AG04450 (cell line): ENCODE measurements at regions not wholly inside any gene's neighbourhood (a gene's known extent, or its start where the extent isn't known, plus 50 kb on each side); places are given as distances from the start of the nearest gene placed in this dataset.

Experiments
- CTCF ChIA-PET: fragments of 300-600, 350-600 bp; formaldehyde crosslinking; extraction: SDS; loops from one replicate; lab custom pipeline; 2022; ENCODE audit warnings: antibody characterized with exemption, inconsistent platforms; lab: Charles Lee
- POLR2A ChIA-PET: fragments of 350-600 bp; formaldehyde crosslinking; extraction: SDS; loops from one replicate; lab custom pipeline; 2021; ENCODE audit warnings: antibody characterized with exemption, inconsistent platforms; lab: Yijun Ruan, JAX
- DNase-seq: peaks from one replicate; pipeline ENCODE4 v3.0.0-alpha.2; 2011; ENCODE audit warnings: low read depth, low spot score
- H3K27ac ChIP-seq: one replicate; pipeline ENCODE4 v1.5.1; 2012; ENCODE audit warnings: low read depth, low read length, control low read depth
- H3K27me3 ChIP-seq: one replicate; pipeline ENCODE4 v1.6.0; 2012; ENCODE audit warnings: low read length; ENCODE audit not compliant: control insufficient read depth, insufficient read depth
- H3K4me3 ChIP-seq: 2 replicates; pipeline ENCODE4 v1.5.1; 2011; ENCODE audit warnings: mild to moderate bottlenecking, low read depth, low read length, control low read depth
- H3K9me3 ChIP-seq: 2 replicates; pipeline ENCODE4 v1.5.1; 2012; ENCODE audit warnings: low read length; ENCODE audit not compliant: control insufficient read depth, insufficient read depth
- TF ChIP-seq, protein P1 (sequence below): IDR thresholded peaks from 2 replicates; pipeline ENCODE4 v1.5.1; 2011; ENCODE audit warnings: low read depth, low read length, control low read depth, inconsistent platforms

DNA sequence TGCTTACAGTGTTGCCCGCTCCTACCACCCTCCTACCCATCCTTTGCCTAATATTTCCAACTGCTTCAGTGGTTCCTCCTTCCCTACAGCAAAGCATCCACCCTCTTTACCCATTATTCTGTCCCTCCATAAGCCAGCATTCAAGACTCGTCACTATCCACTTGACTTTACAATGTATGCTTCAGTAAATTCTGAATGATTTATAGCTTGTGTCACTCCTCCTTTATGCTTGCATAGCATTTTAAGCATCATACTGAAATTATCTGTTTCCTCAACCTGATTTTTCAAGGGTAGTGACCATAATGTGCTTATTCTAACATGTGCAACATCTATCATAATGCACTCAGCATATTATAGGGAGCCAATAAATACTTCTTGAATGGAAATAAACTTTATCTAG, 365.5 kb downstream of the RAB28 start:
- CTCF ChIA-PET: no interaction called here
- Histone ChIP-seq H3K27ac (no peak overlapping the region), H3K9me3 (no peaks in the 10 kb centered on the region), H3K4me3 (no peak overlapping the region), H3K27me3 (no peaks in the 10 kb centered on the region)
- TF ChIP-seq, protein P1, sequence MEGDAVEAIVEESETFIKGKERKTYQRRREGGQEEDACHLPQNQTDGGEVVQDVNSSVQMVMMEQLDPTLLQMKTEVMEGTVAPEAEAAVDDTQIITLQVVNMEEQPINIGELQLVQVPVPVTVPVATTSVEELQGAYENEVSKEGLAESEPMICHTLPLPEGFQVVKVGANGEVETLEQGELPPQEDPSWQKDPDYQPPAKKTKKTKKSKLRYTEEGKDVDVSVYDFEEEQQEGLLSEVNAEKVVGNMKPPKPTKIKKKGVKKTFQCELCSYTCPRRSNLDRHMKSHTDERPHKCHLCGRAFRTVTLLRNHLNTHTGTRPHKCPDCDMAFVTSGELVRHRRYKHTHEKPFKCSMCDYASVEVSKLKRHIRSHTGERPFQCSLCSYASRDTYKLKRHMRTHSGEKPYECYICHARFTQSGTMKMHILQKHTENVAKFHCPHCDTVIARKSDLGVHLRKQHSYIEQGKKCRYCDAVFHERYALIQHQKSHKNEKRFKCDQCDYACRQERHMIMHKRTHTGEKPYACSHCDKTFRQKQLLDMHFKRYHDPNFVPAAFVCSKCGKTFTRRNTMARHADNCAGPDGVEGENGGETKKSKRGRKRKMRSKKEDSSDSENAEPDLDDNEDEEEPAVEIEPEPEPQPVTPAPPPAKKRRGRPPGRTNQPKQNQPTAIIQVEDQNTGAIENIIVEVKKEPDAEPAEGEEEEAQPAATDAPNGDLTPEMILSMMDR: no peak
- DNase-seq: no peak
- POLR2A ChIA-PET: no interaction called here

DNA sequence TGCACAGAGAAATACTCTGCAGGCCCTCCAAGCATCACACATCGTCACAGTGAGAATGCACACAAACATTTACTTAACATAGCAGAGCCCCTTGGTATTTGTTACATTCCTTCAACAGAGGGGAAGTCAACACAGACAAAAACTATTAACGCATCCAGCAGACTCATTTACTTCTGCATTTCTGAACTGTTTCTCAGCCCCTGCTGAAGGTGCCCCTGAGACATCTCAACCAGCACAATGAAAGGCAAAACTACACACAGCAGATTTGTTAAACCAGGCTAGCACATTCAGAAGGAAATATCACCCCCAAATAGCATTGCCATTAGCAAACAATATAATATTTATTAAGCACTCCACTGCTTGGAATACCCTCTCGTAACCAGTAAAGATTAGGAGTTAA, 367.0 kb downstream of the RAB28 start:
- POLR2A ChIA-PET: no interaction called here

DNA sequence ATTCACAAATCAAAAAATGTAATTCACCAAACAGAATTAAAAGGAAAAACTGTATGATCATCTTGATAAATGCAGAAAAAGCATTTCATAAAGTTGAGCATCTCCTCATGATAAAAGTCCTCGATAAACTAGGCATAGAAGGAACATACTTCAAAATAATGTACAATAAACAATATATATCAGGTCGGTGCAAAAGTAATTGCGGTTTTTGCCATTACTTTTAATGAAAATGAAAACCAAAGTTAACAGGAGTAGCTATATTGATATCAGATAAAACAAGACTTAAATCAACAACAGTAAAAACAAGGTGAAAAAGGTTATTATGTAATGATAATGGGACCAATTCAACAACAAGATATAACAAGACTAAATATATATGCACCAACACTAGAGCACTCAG, 372.1 kb downstream of the RAB28 start:
- DNase-seq: no peak
- TF ChIP-seq, protein P1: no peak
- no peak overlapping the region for H3K4me3 ChIP-seq
- ChIA-PET POLR2A (no interaction called here), CTCF (no interaction called here)
- no peaks in the 10 kb centered on the region for H3K27me3 ChIP-seq
- H3K9me3 ChIP-seq: peaks cover 2% of the 10 kb centered on the region; the same call in 1 of the 2 replicates
- H3K27ac ChIP-seq: no peak overlapping the region

More for the DNA sequence above, 367.0 kb downstream of the RAB28 start:
- Histone ChIP-seq H3K27me3 (no peaks in the 10 kb centered on the region), H3K9me3 (no peaks in the 10 kb centered on the region), H3K27ac (no peak overlapping the region), H3K4me3 (no peak overlapping the region)
- no peak for DNase-seq
- TF ChIP-seq, protein P1: no peak
- CTCF ChIA-PET: no interaction called here

DNA sequence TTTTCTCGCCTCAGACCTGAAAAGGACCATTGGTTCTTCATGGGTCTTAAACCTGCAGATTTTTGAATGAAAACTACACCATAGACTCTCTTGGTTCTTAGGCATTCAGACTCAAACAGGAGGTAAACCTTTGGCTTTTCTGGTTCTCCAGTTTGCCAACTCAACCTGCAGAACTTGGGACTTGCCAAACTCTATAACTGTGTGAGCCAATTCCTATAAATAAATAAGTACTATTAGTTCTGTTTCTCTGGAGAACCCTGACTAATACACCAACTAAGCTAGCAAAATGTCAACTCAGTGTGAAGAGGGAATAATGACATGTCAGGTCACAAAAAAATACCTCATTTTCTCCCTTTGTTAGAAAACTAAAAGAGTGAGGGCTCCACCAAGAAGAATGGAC, 374.6 kb downstream of the RAB28 start:
- H3K27me3 ChIP-seq: no peaks in the 10 kb centered on the region
- H3K4me3 ChIP-seq: no peak overlapping the region
- POLR2A ChIA-PET: no interaction called here
- no peak for DNase-seq
- H3K27ac ChIP-seq: no peak overlapping the region
- H3K9me3 ChIP-seq: peaks cover 6% of the 10 kb centered on the region; the same call in 1 of the 2 replicates
- CTCF ChIA-PET: no interaction called here
- TF ChIP-seq, protein P1: no peak

DNA sequence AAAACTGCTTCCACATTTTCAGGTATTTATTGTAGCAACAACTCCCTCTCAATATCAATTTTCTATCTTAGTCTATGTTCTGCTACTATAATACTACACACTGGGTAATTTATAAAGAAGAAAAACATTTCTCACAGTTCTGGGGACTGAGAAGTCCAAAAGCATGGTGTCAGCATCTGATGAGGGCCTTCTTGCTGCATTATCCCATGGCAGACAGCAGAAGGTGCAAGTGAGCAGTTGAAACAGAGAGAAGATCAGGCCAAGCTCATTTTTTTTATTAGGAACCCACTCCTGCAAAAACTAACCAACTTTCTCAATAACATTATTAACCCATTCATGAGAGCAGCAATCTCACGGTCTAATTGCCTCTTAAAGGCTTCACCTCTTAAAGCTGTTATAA, 376.0 kb downstream of the RAB28 start:
- TF ChIP-seq, protein P1: no peak; the same call in 1 of the 2 replicates
- Histone ChIP-seq H3K27ac (no peak overlapping the region), H3K27me3 (no peaks in the 10 kb centered on the region), H3K4me3 (no peak overlapping the region), H3K9me3 (peaks cover 6% of the 10 kb centered on the region; the same call in 1 of the 2 replicates)
- CTCF ChIA-PET: no interaction called here
- no peak for DNase-seq
- POLR2A ChIA-PET: no interaction called here
